ENCODE measurements at regions not wholly inside any gene's neighbourhood (a gene's known extent, or its start where the extent isn't known, plus 50 kb on each side); places are given as distances from the start of the nearest gene placed in this dataset.

- no peak for TF ChIP-seq POLR2A (IDR thresholded peaks at IDR 0.05; ENCODE audit: low read depth, low read length)
- TF ChIP-seq POLR2AphosphoS5 (IDR thresholded peaks at IDR 0.05; ENCODE audit: low read depth, low read length), result no peak
These were observed 1117.0 kb upstream of the LRRTM3 start for GRCh38 chr10:65808687-65809333.

All from GM12892 (cell line).